SJSA1 (cell line): ENCODE measurements at regions not wholly inside any gene's neighbourhood (a gene's known extent, or its start where the extent isn't known, plus 50 kb on each side); places are given as distances from the start of the nearest gene placed in this dataset.
A peak's percentile ranks its signal among the peaks of the same experiment; 100 is the strongest.

ENCODE experiments used
- DNase-seq, 2 experiments: peaks; one replicate each; pipeline ENCODE4 v3.0.0-alpha.2; 2015 to 2020; ENCODE audit warnings: low spot score in 2 of 2, low read depth in 1 of 2
- H3K27ac ChIP-seq: fragments of 250-450 bp; sonication (Bioruptor Pico); 2 replicates; pipeline ENCODE4 v1.5.1; 2020; ENCODE audit warnings: mild to moderate bottlenecking, moderate library complexity
- H3K27me3 ChIP-seq: fragments of 250-450 bp; sonication (Bioruptor Pico); replicated peaks from 2 replicates; pipeline ENCODE4 v1.5.1; 2020; ENCODE audit warnings: mild to moderate bottlenecking, moderate library complexity
- H3K36me3 ChIP-seq: fragments of 250-450 bp; sonication (Bioruptor Pico); 2 replicates; pipeline ENCODE4 v1.5.1; 2020; ENCODE audit warnings: mild to moderate bottlenecking
- H3K4me1 ChIP-seq: fragments of 250-450 bp; sonication (Bioruptor Pico); replicated peaks from 2 replicates; pipeline ENCODE4 v1.6.1; 2021; ENCODE audit warnings: mild to moderate bottlenecking
- H3K4me3 ChIP-seq: fragments of 250-450 bp; sonication (Bioruptor Pico); 2 replicates; pipeline ENCODE4 v1.5.1; 2020; ENCODE audit warnings: mild to moderate bottlenecking
- H3K9me3 ChIP-seq: fragments of 250-450 bp; sonication (Bioruptor Pico); replicated peaks from 2 replicates; pipeline ENCODE4 v1.5.1; 2020; ENCODE audit warnings: mild to moderate bottlenecking

- DNase-seq = peak in 1 of 2 experiments; percentile 7
- H3K9me3 ChIP-seq = no peaks in the 10 kb centered on the region
- H3K27ac ChIP-seq = no peak overlapping the region
- H3K27me3 ChIP-seq = no peaks in the 10 kb centered on the region
- H3K4me3 ChIP-seq = no peak overlapping the region
- H3K36me3 ChIP-seq = no peaks in the 10 kb centered on the region
- no peaks in the 10 kb centered on the region; the same call in 1 of the 2 replicates for H3K4me1 ChIP-seq
Measured at GRCh38 chr13:33751151-33751550, 66.8 kb upstream of the RFC3 start.

DNA sequence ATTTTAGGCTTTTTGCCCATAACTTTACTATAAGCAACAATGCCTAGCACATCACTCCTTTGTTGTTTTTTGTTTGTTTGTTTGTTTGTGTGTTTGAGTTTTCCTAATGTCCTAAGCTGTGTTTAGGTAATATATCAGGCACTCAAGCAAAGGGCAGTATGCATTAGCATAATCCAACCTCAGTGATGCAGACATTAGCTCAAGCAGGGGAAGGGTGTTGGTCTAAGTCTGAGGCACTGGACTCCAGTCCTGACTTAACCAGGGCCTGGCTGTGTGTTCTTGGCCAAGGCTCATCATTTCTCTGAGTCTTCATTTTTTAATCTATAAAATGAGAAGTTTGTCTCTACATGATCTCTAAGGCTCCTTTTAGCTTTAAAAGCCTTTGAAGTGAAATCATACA, 65.9 kb upstream of the RFC3 start:
- H3K27me3 ChIP-seq = no peaks in the 10 kb centered on the region
- no peaks in the 10 kb centered on the region for H3K9me3 ChIP-seq
- no peak overlapping the region for H3K27ac ChIP-seq
- no peak for DNase-seq
- H3K4me3 ChIP-seq = no peak overlapping the region
- no peaks in the 10 kb centered on the region; the same call in 1 of the 2 replicates for H3K4me1 ChIP-seq
- no peaks in the 10 kb centered on the region for H3K36me3 ChIP-seq

DNA sequence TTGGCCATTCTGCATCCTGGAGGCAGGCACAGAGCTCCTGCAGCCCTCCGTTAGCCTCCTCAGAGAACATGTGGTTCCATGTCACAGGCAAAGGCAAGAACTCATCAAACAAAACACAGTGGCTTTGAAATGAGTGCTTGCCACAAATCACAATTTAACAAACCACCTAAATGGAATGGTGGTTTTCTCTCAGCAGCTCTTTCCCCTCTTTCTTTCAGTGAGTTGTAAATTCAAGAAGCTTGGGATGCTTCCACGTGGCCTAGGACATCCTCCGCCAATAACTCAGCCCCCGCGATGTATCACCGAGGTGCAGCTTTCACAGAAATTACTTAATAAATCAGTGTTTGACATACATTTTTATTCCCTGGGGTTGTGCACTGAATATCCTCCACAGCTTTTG, 65.4 kb upstream of the RFC3 start:
- DNase-seq = no peak
- no peaks in the 10 kb centered on the region for H3K9me3 ChIP-seq

GRCh38 chr13:33756929-33757328, 61.0 kb upstream of the RFC3 start:
- no peak for DNase-seq
- Histone ChIP-seq H3K4me1 (no peaks in the 10 kb centered on the region), H3K9me3 (no peaks in the 10 kb centered on the region), H3K4me3 (no peak overlapping the region), H3K27ac (no peak overlapping the region), H3K36me3 (no peaks in the 10 kb centered on the region), H3K27me3 (no peaks in the 10 kb centered on the region)

More for the DNA sequence above, 65.4 kb upstream of the RFC3 start:
- Histone ChIP-seq H3K4me3 (no peak overlapping the region), H3K27me3 (no peaks in the 10 kb centered on the region), H3K27ac (no peak overlapping the region), H3K36me3 (no peaks in the 10 kb centered on the region), H3K4me1 (no peaks in the 10 kb centered on the region; the same call in 1 of the 2 replicates)

GRCh38 chr13:33757713-33758112, 60.2 kb upstream of the RFC3 start:
- no peak overlapping the region for H3K4me3 ChIP-seq
- H3K4me1 ChIP-seq = no peaks in the 10 kb centered on the region
- H3K9me3 ChIP-seq = no peaks in the 10 kb centered on the region
- no peaks in the 10 kb centered on the region for H3K27me3 ChIP-seq
- H3K27ac ChIP-seq = no peak overlapping the region
- no peaks in the 10 kb centered on the region for H3K36me3 ChIP-seq
- no peak for DNase-seq

DNA sequence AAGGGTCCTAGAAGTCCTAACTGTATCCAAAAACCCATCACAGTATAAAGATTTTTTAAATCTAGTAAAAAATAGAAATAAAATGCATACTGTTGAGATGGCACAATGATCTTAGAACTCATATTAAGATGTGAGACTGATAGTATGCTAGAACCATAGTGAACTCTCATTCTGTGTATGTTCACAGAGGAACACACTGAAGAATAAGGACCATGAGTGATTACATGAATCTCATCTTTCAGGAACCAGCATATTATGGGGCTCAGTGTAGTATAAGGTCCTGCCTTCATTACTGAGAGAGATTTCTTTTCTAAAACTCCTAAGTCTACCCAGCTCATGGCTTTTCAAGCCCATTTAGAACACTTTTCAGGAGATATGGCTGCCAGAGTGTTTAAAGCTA, 59.8 kb upstream of the RFC3 start:
- Histone ChIP-seq H3K4me3 (no peak overlapping the region), H3K4me1 (no peaks in the 10 kb centered on the region), H3K36me3 (no peaks in the 10 kb centered on the region), H3K27me3 (no peaks in the 10 kb centered on the region), H3K27ac (no peak overlapping the region), H3K9me3 (no peaks in the 10 kb centered on the region)
- DNase-seq = no peak

DNA sequence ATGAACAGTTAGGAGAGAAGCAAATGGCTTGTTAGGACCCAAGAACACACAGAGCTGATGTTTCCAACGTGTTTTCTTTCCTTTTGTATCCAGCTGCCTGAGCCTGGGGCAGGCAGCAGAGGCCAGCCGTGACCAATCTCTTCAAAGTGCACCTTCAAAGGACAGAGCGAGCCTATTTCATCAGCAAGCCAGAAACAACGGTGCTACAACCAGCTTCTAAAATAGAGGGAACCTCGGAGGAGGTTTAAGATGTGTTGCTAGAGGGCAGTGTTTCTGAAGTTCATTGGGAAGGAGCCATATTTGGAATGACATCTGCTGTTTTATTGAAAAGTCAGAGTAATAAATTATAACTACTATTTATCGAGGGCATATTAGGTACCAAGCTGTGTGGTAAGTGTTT, 56.2 kb upstream of the RFC3 start:
- H3K27ac ChIP-seq = no peak overlapping the region
- H3K27me3 ChIP-seq = no peaks in the 10 kb centered on the region
- no peaks in the 10 kb centered on the region for H3K9me3 ChIP-seq
- no peaks in the 10 kb centered on the region for H3K4me1 ChIP-seq
- no peaks in the 10 kb centered on the region for H3K36me3 ChIP-seq
- no peak for DNase-seq
- H3K4me3 ChIP-seq = no peak overlapping the region

DNA sequence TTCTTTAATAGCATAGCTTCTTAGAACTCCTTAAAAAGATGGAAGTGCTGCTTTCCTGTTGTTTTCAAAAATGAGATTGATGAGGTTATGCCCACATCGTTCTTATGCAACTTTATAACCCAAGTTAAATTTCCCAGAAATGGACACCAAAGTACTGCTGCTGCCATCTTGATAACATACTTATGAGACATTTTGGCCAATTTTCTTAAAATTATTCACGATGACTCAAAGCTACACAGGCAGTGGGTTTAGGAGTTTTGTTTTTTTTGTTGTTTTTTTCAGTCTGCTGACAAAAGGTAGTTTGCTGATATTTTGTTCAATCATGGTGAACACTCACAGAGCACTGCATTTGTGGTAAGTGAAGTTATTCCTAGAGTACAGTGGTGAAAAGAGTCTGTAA, 54.9 kb upstream of the RFC3 start:
- H3K36me3 ChIP-seq = no peaks in the 10 kb centered on the region
- no peaks in the 10 kb centered on the region for H3K9me3 ChIP-seq
- no peak overlapping the region for H3K27ac ChIP-seq
- no peaks in the 10 kb centered on the region for H3K4me1 ChIP-seq
- DNase-seq = no peak
- H3K27me3 ChIP-seq = no peaks in the 10 kb centered on the region
- no peak overlapping the region for H3K4me3 ChIP-seq

- H3K36me3 ChIP-seq = no peaks in the 10 kb centered on the region
- H3K9me3 ChIP-seq = no peaks in the 10 kb centered on the region
- H3K4me1 ChIP-seq = no peaks in the 10 kb centered on the region
- no peak overlapping the region for H3K4me3 ChIP-seq
- H3K27me3 ChIP-seq = no peaks in the 10 kb centered on the region
- no peak overlapping the region for H3K27ac ChIP-seq
- DNase-seq = no peak
Measured at GRCh38 chr13:33764716-33765115, 53.2 kb upstream of the RFC3 start.

- H3K4me3 ChIP-seq = no peak overlapping the region
- no peaks in the 10 kb centered on the region for H3K36me3 ChIP-seq
- H3K4me1 ChIP-seq = no peaks in the 10 kb centered on the region
- no peak for DNase-seq
- no peak overlapping the region for H3K27ac ChIP-seq
- no peaks in the 10 kb centered on the region for H3K9me3 ChIP-seq
- no peaks in the 10 kb centered on the region for H3K27me3 ChIP-seq
Measured at GRCh38 chr13:33766329-33767123, 51.4 kb upstream of the RFC3 start.

GRCh38 chr13:33767140-33767539, 50.8 kb upstream of the RFC3 start:
- Histone ChIP-seq H3K27me3 (no peaks in the 10 kb centered on the region), H3K4me1 (no peaks in the 10 kb centered on the region), H3K27ac (no peak overlapping the region), H3K9me3 (no peaks in the 10 kb centered on the region), H3K36me3 (no peaks in the 10 kb centered on the region), H3K4me3 (no peak overlapping the region)
- DNase-seq = no peak
